ENCODE measurements at regions not wholly inside any gene's neighbourhood (a gene's known extent, or its start where the extent isn't known, plus 50 kb on each side); places are given as distances from the start of the nearest gene placed in this dataset.

GRCh38 chr12:3944620-3945019, 71.4 kb upstream of the PARP11 start:
- Histone ChIP-seq H3K9me3 (ENCODE audit: insufficient read depth, low read depth, low read length) (no peaks in the 10 kb centered on the region), H3K4me3 (ENCODE audit: low read length) (no peak overlapping the region; the same call in 1 of the 2 replicates), H3K36me3 (ENCODE audit: insufficient read depth, low read length) (no peaks in the 10 kb centered on the region), H3K27me3 (ENCODE audit: insufficient read depth, low read length) (peaks cover 27% of the 10 kb centered on the region), H3K27ac (ENCODE audit: low read depth, low read length) (peak overlapping the region; percentile 43; the same call in 1 of the 2 replicates), H3K9ac (ENCODE audit: low read depth, low read length) (no peak overlapping the region), H3K4me1 (ENCODE audit: insufficient read depth, low read length) (peaks cover 28% of the 10 kb centered on the region)
- 0% methylated on average over 1 of the region's 1 CpG for WGBS

- Histone ChIP-seq H3K9me3 (ENCODE audit: insufficient read depth, low read depth, low read length) (no peaks in the 10 kb centered on the region), H3K9ac (ENCODE audit: low read depth, low read length) (no peak overlapping the region), H3K4me3 (ENCODE audit: low read length) (no peak overlapping the region), H3K36me3 (ENCODE audit: insufficient read depth, low read length) (no peaks in the 10 kb centered on the region), H3K27me3 (ENCODE audit: insufficient read depth, low read length) (no peaks in the 10 kb centered on the region), H3K4me1 (ENCODE audit: insufficient read depth, low read length) (no peaks in the 10 kb centered on the region), H3K27ac (ENCODE audit: low read depth, low read length) (no peak overlapping the region)
- WGBS, result no CpG with 5 or more reads among the region's 3 CpGs
These were observed 64.9 kb upstream of the PARP11 start for GRCh38 chr12:3938042-3938544.

- no peaks in the 10 kb centered on the region for H3K27me3 ChIP-seq (ENCODE audit: insufficient read depth, low read length)
- H3K27ac ChIP-seq (ENCODE audit: low read depth, low read length), result no peak overlapping the region
- H3K9me3 ChIP-seq (ENCODE audit: insufficient read depth, low read depth, low read length), result no peaks in the 10 kb centered on the region
- no peaks in the 10 kb centered on the region for H3K36me3 ChIP-seq (ENCODE audit: insufficient read depth, low read length)
- peaks cover 20% of the 10 kb centered on the region; the same call in 1 of the 2 replicates for H3K4me1 ChIP-seq (ENCODE audit: insufficient read depth, low read length)
- WGBS, result 96% methylated on average over 4 of the region's 5 CpGs
- H3K9ac ChIP-seq (ENCODE audit: low read depth, low read length), result no peak overlapping the region
- H3K4me3 ChIP-seq (ENCODE audit: low read length), result no peak overlapping the region
These were observed 61.9 kb upstream of the PARP11 start for GRCh38 chr12:3935078-3935477.

GRCh38 chr12:3933819-3934192, 60.6 kb upstream of the PARP11 start:
- H3K4me3 ChIP-seq (ENCODE audit: low read length), result no peak overlapping the region
- H3K27ac ChIP-seq (ENCODE audit: low read depth, low read length), result no peak overlapping the region
- no peak overlapping the region for H3K9ac ChIP-seq (ENCODE audit: low read depth, low read length)
- no peaks in the 10 kb centered on the region for H3K9me3 ChIP-seq (ENCODE audit: insufficient read depth, low read depth, low read length)
- 68% methylated on average over 1 of the region's 1 CpG for WGBS
- H3K27me3 ChIP-seq (ENCODE audit: insufficient read depth, low read length), result no peaks in the 10 kb centered on the region
- peaks cover 29% of the 10 kb centered on the region; the same call in 1 of the 2 replicates for H3K4me1 ChIP-seq (ENCODE audit: insufficient read depth, low read length)
- no peaks in the 10 kb centered on the region for H3K36me3 ChIP-seq (ENCODE audit: insufficient read depth, low read length)

GRCh38 chr12:3933074-3933818, 60.0 kb upstream of the PARP11 start:
- H3K27me3 ChIP-seq (ENCODE audit: insufficient read depth, low read length), result no peaks in the 10 kb centered on the region
- WGBS, result 90% methylated on average over 9 of the region's 9 CpGs
- H3K4me3 ChIP-seq (ENCODE audit: low read length), result no peak overlapping the region
- H3K36me3 ChIP-seq (ENCODE audit: insufficient read depth, low read length), result no peaks in the 10 kb centered on the region
- H3K27ac ChIP-seq (ENCODE audit: low read depth, low read length), result no peak overlapping the region
- no peak overlapping the region for H3K9ac ChIP-seq (ENCODE audit: low read depth, low read length)
- H3K4me1 ChIP-seq (ENCODE audit: insufficient read depth, low read length), result peaks cover 33% of the 10 kb centered on the region; the same call in 1 of the 2 replicates
- H3K9me3 ChIP-seq (ENCODE audit: insufficient read depth, low read depth, low read length), result no peaks in the 10 kb centered on the region

- Histone ChIP-seq H3K27me3 (ENCODE audit: insufficient read depth, low read length) (no peaks in the 10 kb centered on the region), H3K4me3 (ENCODE audit: low read length) (no peak overlapping the region), H3K4me1 (ENCODE audit: insufficient read depth, low read length) (peaks cover 33% of the 10 kb centered on the region; the same call in 1 of the 2 replicates), H3K9ac (ENCODE audit: low read depth, low read length) (no peak overlapping the region), H3K9me3 (ENCODE audit: insufficient read depth, low read depth, low read length) (no peaks in the 10 kb centered on the region), H3K27ac (ENCODE audit: low read depth, low read length) (no peak overlapping the region), H3K36me3 (ENCODE audit: insufficient read depth, low read length) (no peaks in the 10 kb centered on the region)
- WGBS, result 62% methylated on average over 5 of the region's 5 CpGs
These were observed 58.6 kb upstream of the PARP11 start for GRCh38 chr12:3931776-3932175.

GRCh38 chr12:3931206-3931605, 58.0 kb upstream of the PARP11 start:
- H3K4me3 ChIP-seq (ENCODE audit: low read length), result no peak overlapping the region
- no peaks in the 10 kb centered on the region for H3K9me3 ChIP-seq (ENCODE audit: insufficient read depth, low read depth, low read length)
- no peaks in the 10 kb centered on the region for H3K27me3 ChIP-seq (ENCODE audit: insufficient read depth, low read length)
- H3K9ac ChIP-seq (ENCODE audit: low read depth, low read length), result no peak overlapping the region
- WGBS, result 94% methylated on average over 4 of the region's 4 CpGs
- H3K27ac ChIP-seq (ENCODE audit: low read depth, low read length), result no peak overlapping the region
- no peaks in the 10 kb centered on the region for H3K36me3 ChIP-seq (ENCODE audit: insufficient read depth, low read length)
- peaks cover 33% of the 10 kb centered on the region; the same call in 1 of the 2 replicates for H3K4me1 ChIP-seq (ENCODE audit: insufficient read depth, low read length)

- Histone ChIP-seq H3K4me1 (ENCODE audit: insufficient read depth, low read length) (peaks cover 33% of the 10 kb centered on the region; the same call in 1 of the 2 replicates), H3K27ac (ENCODE audit: low read depth, low read length) (no peak overlapping the region), H3K27me3 (ENCODE audit: insufficient read depth, low read length) (no peaks in the 10 kb centered on the region), H3K9me3 (ENCODE audit: insufficient read depth, low read depth, low read length) (no peaks in the 10 kb centered on the region), H3K9ac (ENCODE audit: low read depth, low read length) (no peak overlapping the region), H3K36me3 (ENCODE audit: insufficient read depth, low read length) (no peaks in the 10 kb centered on the region), H3K4me3 (ENCODE audit: low read length) (no peak overlapping the region)
- WGBS, result 49% methylated on average over 10 of the region's 10 CpGs
These were observed 56.8 kb upstream of the PARP11 start for GRCh38 chr12:3929875-3930615.

- 81% methylated on average over 6 of the region's 6 CpGs for WGBS
- Histone ChIP-seq H3K4me1 (ENCODE audit: insufficient read depth, low read length) (peaks cover 33% of the 10 kb centered on the region; the same call in 1 of the 2 replicates), H3K9ac (ENCODE audit: low read depth, low read length) (no peak overlapping the region), H3K36me3 (ENCODE audit: insufficient read depth, low read length) (no peaks in the 10 kb centered on the region), H3K27ac (ENCODE audit: low read depth, low read length) (no peak overlapping the region), H3K27me3 (ENCODE audit: insufficient read depth, low read length) (peaks cover 8% of the 10 kb centered on the region; the same call in 1 of the 2 replicates), H3K9me3 (ENCODE audit: insufficient read depth, low read depth, low read length) (no peaks in the 10 kb centered on the region), H3K4me3 (ENCODE audit: low read length) (no peak overlapping the region)
These were observed 55.5 kb upstream of the PARP11 start for GRCh38 chr12:3928538-3929184.

GRCh38 chr12:3925621-3926020, 52.4 kb upstream of the PARP11 start:
- Histone ChIP-seq H3K36me3 (ENCODE audit: insufficient read depth, low read length) (no peaks in the 10 kb centered on the region), H3K4me1 (ENCODE audit: insufficient read depth, low read length) (peaks cover 22% of the 10 kb centered on the region; the same call in 1 of the 2 replicates), H3K9me3 (ENCODE audit: insufficient read depth, low read depth, low read length) (no peaks in the 10 kb centered on the region), H3K27ac (ENCODE audit: low read depth, low read length) (no peak overlapping the region), H3K4me3 (ENCODE audit: low read length) (no peak overlapping the region), H3K9ac (ENCODE audit: low read depth, low read length) (no peak overlapping the region), H3K27me3 (ENCODE audit: insufficient read depth, low read length) (peaks cover 11% of the 10 kb centered on the region; the same call in 1 of the 2 replicates)
- WGBS, result 94% methylated on average over 3 of the region's 3 CpGs

- Histone ChIP-seq H3K36me3 (ENCODE audit: insufficient read depth, low read length) (no peaks in the 10 kb centered on the region), H3K9ac (ENCODE audit: low read depth, low read length) (no peak overlapping the region), H3K27me3 (ENCODE audit: insufficient read depth, low read length) (peaks cover 11% of the 10 kb centered on the region; the same call in 1 of the 2 replicates), H3K4me1 (ENCODE audit: insufficient read depth, low read length) (peaks cover 21% of the 10 kb centered on the region; the same call in 1 of the 2 replicates), H3K27ac (ENCODE audit: low read depth, low read length) (no peak overlapping the region), H3K4me3 (ENCODE audit: low read length) (no peak overlapping the region), H3K9me3 (ENCODE audit: insufficient read depth, low read depth, low read length) (no peaks in the 10 kb centered on the region)
- WGBS, result 86% methylated on average over 3 of the region's 3 CpGs
These were observed 51.6 kb upstream of the PARP11 start for GRCh38 chr12:3924761-3925160.
